Stomach (tissue), 8 donors: ENCODE measurements at regions not wholly inside any gene's neighbourhood (a gene's known extent, or its start where the extent isn't known, plus 50 kb on each side); places are given as distances from the start of the nearest gene placed in this dataset.

Experiments
- DNase-seq, 2 donors: peaks; one replicate each; pipeline versions ENCODE4 v3.0.0 to v3.0.0-alpha.2; 2013 to 2019
- H3K27ac ChIP-seq, 5 donors: fragments of 200-600 bp in 4 of 5; sonication (generic) in 4 of 5; one replicate each; pipeline ENCODE4 v1.5.1; 2013 to 2019; ENCODE audit warnings: mild to moderate bottlenecking in 1 of 5, moderate library complexity in 1 of 5
- H3K27me3 ChIP-seq, 3 donors: fragments of 200-600 bp; sonication (generic); one replicate each; pipeline ENCODE4 v1.5.1; 2017 to 2019; ENCODE audit warnings: mixed run types in 1 of 3
- H3K36me3 ChIP-seq, 4 donors: fragments of 200-600 bp; sonication (generic); 1 replicate in 3 of 4; 2 replicates in 1 of 4; pipeline ENCODE4 v1.5.1; 2016 to 2019
- H3K4me1 ChIP-seq, 4 donors: fragments of 200-600 bp; sonication (generic); one replicate each; pipeline ENCODE4 v1.5.1; 2016 to 2019
- H3K4me3 ChIP-seq, 4 donors: fragments of 200-600 bp; sonication (generic) in 3 of 4; one replicate each; pipeline ENCODE4 v1.5.1; 2016 to 2019; ENCODE audit warnings: mild to moderate bottlenecking in 1 of 4
- H3K9me3 ChIP-seq, 4 donors: fragments of 200-600 bp; sonication (generic); one replicate each; pipeline ENCODE4 v1.5.1; 2016 to 2019
- CTCF ChIP-seq, 7 experiments: fragments of 450-650 bp in 4 of 7; fragments of 200-600 bp in 3 of 7; sonication (generic) in 3 of 7; IDR thresholded peaks; one replicate each; pipeline ENCODE4 v1.5.1; 2016 to 2019; ENCODE audit warnings: antibody characterized with exemption in 7 of 7, control low read depth in 2 of 7, mild to moderate bottlenecking in 1 of 7
- EP300 ChIP-seq: sonication (generic); formaldehyde crosslinking; IDR thresholded peaks from one replicate; pipeline ENCODE4 v1.6.1; 2017; ENCODE audit warnings: antibody characterized with exemption
- POLR2A ChIP-seq, 4 donors: fragments of 450-650 bp; IDR thresholded peaks; one replicate each; pipeline ENCODE4 v1.6.1; 2016; ENCODE audit warnings: antibody characterized with exemption in 4 of 4, control low read depth in 2 of 4, mild to moderate bottlenecking in 1 of 4, moderate library complexity in 1 of 4
- POLR2AphosphoS5 ChIP-seq, 3 donors: sonication (generic); formaldehyde crosslinking; IDR thresholded peaks; one replicate each; pipeline ENCODE4 v1.6.1; 2016; ENCODE audit warnings: antibody characterized with exemption in 3 of 3
- WGBS, 5 donors: extraction: QIAGEN DNeasy Blood & Tissue Kit in 3 of 5; methylation state at CpG; one replicate each; pipeline versions ENCODE4 v1.1.5 to v1.1.7; 2013 to 2018; 5-methylcytosine and 5-hydroxymethylcytosine counted together
- intact Hi-C: fragments of 100-400 bp; cut with DNase I; formaldehyde crosslinking; loops from one replicate; pipeline ENCODE4 v1.15.1; 2023; ENCODE audit warnings: low total_unique reads
- donor health status: healthy with polysubstance abuse.
- donor health status: Bipolar disorder and iron deficiency.
- donor health status: healthy.

DNA sequence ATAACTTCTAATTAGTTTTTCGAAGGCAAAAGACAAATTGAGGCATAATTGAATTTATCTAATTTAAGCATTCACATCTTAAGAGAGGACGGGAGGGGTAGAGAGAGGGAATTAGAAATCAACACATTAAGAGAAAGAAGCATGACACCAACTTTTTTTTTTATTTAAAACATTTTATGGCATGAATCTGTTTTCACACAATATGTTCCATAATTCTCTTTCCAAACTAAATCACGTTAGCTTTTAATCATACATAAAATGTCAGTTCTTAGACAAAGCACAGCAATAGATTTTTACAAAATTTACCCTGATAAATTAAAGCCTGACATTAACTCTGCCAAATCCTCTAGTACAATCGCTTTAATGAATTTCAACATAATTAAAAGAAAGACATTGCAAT is 600.8 kb upstream of the ROBO1 start:
- Histone ChIP-seq H3K27me3 (no peaks in the 10 kb centered on the region), H3K27ac (no peak overlapping the region), H3K4me3 (no peak overlapping the region), H3K9me3 (no peaks in the 10 kb centered on the region), H3K4me1 (no peaks in the 10 kb centered on the region), H3K36me3 (no peaks in the 10 kb centered on the region)
- intact Hi-C loops, result no loop called here
- DNase-seq, result no peak
- TF ChIP-seq POLR2AphosphoS5 (IDR thresholded peaks at IDR 0.05) (no peak), EP300 (no peak), CTCF (IDR thresholded peaks at IDR 0.05) (no peak), POLR2A (IDR thresholded peaks at IDR 0.05) (no peak)
- WGBS, 5 donors, result 71 to 83% (median 78%) methylated on average over 4 of the region's 4 CpGs

DNA sequence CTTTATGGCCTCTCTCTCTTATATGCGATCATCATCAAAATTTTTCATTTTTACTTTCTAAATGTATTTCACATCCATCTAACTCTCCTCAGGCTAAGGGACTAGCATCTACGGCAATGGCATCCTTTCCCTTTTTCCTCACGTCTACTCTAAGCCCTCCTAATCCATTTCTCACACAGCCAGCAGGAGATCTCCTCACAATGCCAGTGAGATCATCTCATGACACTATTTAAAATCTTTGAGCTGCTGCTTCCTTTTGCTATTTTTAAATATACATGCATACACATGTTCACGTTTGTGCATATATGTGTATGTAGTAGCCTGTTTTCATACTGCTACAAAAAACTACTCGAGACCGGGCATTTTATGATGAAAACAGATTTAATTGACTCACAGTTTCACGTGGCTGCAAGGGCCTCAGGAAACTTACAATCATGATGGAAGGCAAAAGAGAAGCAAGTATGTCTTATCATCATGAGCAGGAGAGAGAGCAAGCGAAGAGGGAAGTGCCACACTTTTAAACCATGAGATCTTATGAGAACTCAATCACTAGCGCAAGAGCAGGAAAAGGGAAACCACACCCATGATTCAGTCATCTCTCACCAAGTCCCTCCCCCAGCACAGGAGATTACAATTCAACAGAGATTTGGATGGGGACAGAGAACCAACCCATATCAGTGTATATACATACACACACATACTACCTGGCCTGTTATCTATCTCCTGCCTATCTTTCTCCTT is 599.2 kb upstream of the ROBO1 start:
- Histone ChIP-seq H3K27me3 (no peaks in the 10 kb centered on the region), H3K36me3 (no peaks in the 10 kb centered on the region), H3K4me1 (no peaks in the 10 kb centered on the region), H3K27ac (no peak overlapping the region), H3K9me3 (no peaks in the 10 kb centered on the region), H3K4me3 (no peak overlapping the region)
- WGBS, 5 donors, result 66 to 76% (median 70%) methylated on average over 9 of the region's 9 CpGs
- intact Hi-C loops, result no loop called here
- no peak for TF ChIP-seq EP300
- TF ChIP-seq POLR2A (IDR thresholded peaks at IDR 0.05), result no peak
- no peak for TF ChIP-seq CTCF (IDR thresholded peaks at IDR 0.05)
- TF ChIP-seq POLR2AphosphoS5 (IDR thresholded peaks at IDR 0.05), result no peak
- DNase-seq, result no peak

DNA sequence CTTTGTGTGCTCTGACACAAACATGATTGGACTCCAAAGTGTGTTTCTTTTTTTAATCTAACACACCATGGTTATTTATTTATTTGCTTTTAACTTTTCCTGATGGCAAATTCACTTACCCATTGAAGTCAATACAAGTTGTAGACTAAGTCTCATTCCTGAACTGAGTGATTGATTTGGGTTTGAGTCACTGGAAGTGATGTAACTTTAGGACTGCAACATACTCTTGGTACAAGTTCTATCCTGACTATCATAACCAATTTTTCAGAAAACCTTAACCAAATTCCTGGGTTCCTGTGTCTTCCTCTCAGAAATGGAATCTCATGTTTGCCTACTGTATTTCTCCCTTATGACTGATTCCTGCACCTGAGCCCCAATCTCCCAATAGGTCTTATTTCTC is 590.0 kb upstream of the ROBO1 start:
- H3K36me3 ChIP-seq, result no peaks in the 10 kb centered on the region
- TF ChIP-seq POLR2A (IDR thresholded peaks at IDR 0.05) (no peak), CTCF (IDR thresholded peaks at IDR 0.05) (no peak), EP300 (no peak), POLR2AphosphoS5 (IDR thresholded peaks at IDR 0.05) (no peak)
- H3K9me3 ChIP-seq, result no peaks in the 10 kb centered on the region
- H3K27ac ChIP-seq, result no peak overlapping the region
- no peak for DNase-seq
- intact Hi-C loops, result no loop called here
- no peaks in the 10 kb centered on the region for H3K4me1 ChIP-seq
- no peak overlapping the region for H3K4me3 ChIP-seq
- no peaks in the 10 kb centered on the region for H3K27me3 ChIP-seq

DNA sequence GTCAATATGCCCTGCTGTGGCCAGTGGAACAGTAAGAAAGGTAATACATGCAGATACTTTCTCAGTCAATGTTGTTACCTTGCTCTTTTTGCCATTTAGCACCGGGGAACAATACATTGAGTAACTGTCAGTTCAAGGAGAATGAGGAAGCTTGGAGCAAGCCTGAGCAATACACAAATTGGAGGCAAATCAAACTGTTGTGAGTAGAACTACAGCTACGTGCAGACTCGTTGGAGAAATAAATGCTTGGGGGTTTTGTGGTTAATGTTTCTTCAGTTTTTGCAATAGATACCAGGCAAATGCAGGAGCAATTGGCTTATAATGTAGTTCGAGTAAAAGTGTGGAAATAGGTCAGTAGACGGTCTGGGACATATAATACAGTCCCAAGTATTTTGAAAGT is 587.3 kb upstream of the ROBO1 start:
- Histone ChIP-seq H3K27ac (no peak overlapping the region), H3K36me3 (no peaks in the 10 kb centered on the region), H3K4me1 (no peaks in the 10 kb centered on the region), H3K27me3 (no peaks in the 10 kb centered on the region), H3K9me3 (no peaks in the 10 kb centered on the region), H3K4me3 (no peak overlapping the region)
- TF ChIP-seq POLR2AphosphoS5 (IDR thresholded peaks at IDR 0.05), result no peak
- TF ChIP-seq CTCF (IDR thresholded peaks at IDR 0.05), result no peak
- no peak for TF ChIP-seq POLR2A (IDR thresholded peaks at IDR 0.05)
- TF ChIP-seq EP300, result no peak
- WGBS, 5 donors, result 64 to 75% (median 71%) methylated on average over 5 of the region's 5 CpGs
- DNase-seq, result no peak
- intact Hi-C loops, result no loop called here
